Fibroblast of mammary gland (primary cell): ENCODE measurements at regions not wholly inside any gene's neighbourhood (a gene's known extent, or its start where the extent isn't known, plus 50 kb on each side); places are given as distances from the start of the nearest gene placed in this dataset.
A peak's percentile ranks its signal among the peaks of the same experiment; 100 is the strongest.

Source experiments
- DNase-seq: peaks from one replicate; pipeline ENCODE4 v3.0.0-alpha.2; 2010; ENCODE audit warnings: low read depth
- H3K4me3 ChIP-seq: 2 replicates; pipeline ENCODE4 v1.5.1; 2011; ENCODE audit warnings: low read depth, mild to moderate bottlenecking, low read length, moderate library complexity; ENCODE audit not compliant: control insufficient read depth
- CTCF ChIP-seq: conservative IDR thresholded peaks from 2 replicates; pipeline ENCODE4 v1.5.1; 2011; ENCODE audit warnings: low read depth, low read length, inconsistent platforms; ENCODE audit not compliant: control insufficient read depth, insufficient read depth

GRCh38 chr2:121072784-121073183, 212.2 kb downstream of the TFCP2L1 start:
- no peak overlapping the region for H3K4me3 ChIP-seq
- TF ChIP-seq CTCF = no peak
- DNase-seq = no peak

GRCh38 chr2:121073320-121074210, 211.4 kb downstream of the TFCP2L1 start:
- no peak for DNase-seq
- no peak overlapping the region for H3K4me3 ChIP-seq
- no peak for TF ChIP-seq CTCF

GRCh38 chr2:121074293-121074932, 210.6 kb downstream of the TFCP2L1 start:
- H3K4me3 ChIP-seq = no peak overlapping the region
- DNase-seq = no peak
- TF ChIP-seq CTCF = no peak

GRCh38 chr2:121075006-121075551, 209.9 kb downstream of the TFCP2L1 start:
- peak overlapping the region; percentile 23 for H3K4me3 ChIP-seq

GRCh38 chr2:121075641-121076497, 209.1 kb downstream of the TFCP2L1 start:
- peak overlapping the region; percentile 23 for H3K4me3 ChIP-seq
- no peak for TF ChIP-seq CTCF
- DNase-seq = no peak

More at GRCh38 chr2:121075006-121075551, 209.9 kb downstream of the TFCP2L1 start:
- TF ChIP-seq CTCF = no peak
- peak; percentile 96 for DNase-seq

GRCh38 chr2:121076498-121076820, 208.5 kb downstream of the TFCP2L1 start:
- no peak for TF ChIP-seq CTCF
- H3K4me3 ChIP-seq = no peak overlapping the region
- DNase-seq = no peak
